ENCODE measurements at regions not wholly inside any gene's neighbourhood (a gene's known extent, or its start where the extent isn't known, plus 50 kb on each side); places are given as distances from the start of the nearest gene placed in this dataset.

GRCh38 chrX:109830704-109831206 lies 97.7 kb upstream of the ACSL4 start:
- H3K27ac Mint-ChIP-seq: no peak overlapping the region
- H3K9me3 Mint-ChIP-seq: no peaks in the 10 kb centered on the region
- CTCF ChIA-PET: no interaction called here
- H3K36me3 Mint-ChIP-seq: no peaks in the 10 kb centered on the region
- H3K27me3 Mint-ChIP-seq: no peaks in the 10 kb centered on the region
- H3K4me1 Mint-ChIP-seq: no peaks in the 10 kb centered on the region
- no peak overlapping the region for H3K4me3 Mint-ChIP-seq
- no peak for DNase-seq

DNA sequence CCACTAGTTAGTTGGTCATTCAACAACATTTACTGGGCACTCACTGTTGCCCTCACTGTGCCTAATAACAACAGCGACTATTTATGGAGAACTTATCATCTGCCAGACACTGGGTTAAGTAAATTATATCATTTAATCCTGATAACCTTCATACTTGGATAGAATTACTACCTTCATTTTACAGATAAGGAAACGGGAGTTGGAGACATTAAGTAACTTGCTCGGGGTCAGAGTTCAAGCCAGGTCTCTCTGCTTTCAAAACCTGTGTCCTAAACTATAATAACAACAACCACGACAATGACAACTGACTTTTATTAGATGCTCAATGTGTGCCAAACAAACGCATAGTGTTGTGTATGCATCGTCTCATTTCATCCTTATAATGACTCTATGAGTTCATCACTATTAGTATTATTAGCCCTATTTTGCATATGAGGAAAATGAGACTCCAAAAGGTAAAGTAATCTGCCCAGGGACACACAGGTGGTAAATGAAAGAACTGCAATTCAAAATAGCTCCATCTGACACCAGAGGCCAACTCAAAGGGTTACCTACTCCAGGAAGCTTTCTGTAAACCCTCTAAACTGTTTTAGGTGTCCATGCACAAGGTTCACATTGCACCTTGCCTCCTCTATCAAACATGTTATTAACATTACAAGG lies 98.4 kb upstream of the ACSL4 start:
- H3K27me3 Mint-ChIP-seq: no peaks in the 10 kb centered on the region
- CTCF ChIA-PET: no interaction called here
- no peak overlapping the region for H3K4me3 Mint-ChIP-seq
- no peaks in the 10 kb centered on the region for H3K36me3 Mint-ChIP-seq
- no peak overlapping the region for H3K27ac Mint-ChIP-seq
- no peak for DNase-seq
- no peaks in the 10 kb centered on the region for H3K4me1 Mint-ChIP-seq
- no peaks in the 10 kb centered on the region for H3K9me3 Mint-ChIP-seq

DNA sequence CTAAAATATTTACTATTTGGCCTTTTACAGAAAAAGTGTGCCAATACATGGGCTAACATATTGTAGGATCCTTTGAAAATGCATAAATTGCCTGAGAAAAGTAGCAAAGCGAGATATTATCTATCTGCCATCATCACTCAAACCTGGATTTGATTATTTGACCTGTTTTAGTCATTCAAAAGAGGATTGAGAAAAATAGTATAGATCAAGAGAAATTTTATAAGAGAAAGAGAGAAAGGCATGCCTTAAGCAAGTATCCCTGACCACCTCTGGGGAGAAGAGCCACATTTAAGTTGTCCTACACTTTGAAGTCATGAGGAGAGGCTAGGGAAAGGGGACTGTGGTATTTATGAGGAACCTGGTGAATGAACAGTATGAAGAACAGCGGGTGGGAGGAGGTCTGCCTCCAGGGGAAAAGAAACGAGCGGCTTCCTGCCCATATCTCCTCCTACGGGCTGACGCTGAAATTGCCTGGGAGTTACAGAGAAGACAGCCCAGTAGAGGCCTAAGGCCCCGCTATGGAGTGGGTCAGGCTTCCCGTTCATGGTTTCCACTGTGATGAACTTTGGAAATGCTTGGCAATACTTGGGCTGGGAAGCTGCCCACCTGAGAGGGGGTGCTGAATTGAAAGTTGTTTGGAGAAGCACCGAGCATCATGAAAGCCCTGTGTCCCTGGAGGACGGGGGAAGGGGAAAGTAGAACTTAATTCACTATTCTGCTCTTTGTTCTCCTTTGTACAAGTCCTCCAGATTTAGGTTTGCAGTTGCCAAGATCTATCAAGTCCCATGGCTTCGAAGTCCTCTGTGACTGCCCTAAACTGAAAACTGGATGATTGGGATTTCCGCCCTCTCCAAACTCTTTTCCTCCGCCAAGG lies 106.9 kb upstream of the ACSL4 start:
- H3K36me3 Mint-ChIP-seq: no peaks in the 10 kb centered on the region
- H3K4me3 Mint-ChIP-seq: no peak overlapping the region
- no peaks in the 10 kb centered on the region for H3K4me1 Mint-ChIP-seq
- CTCF ChIA-PET: interaction anchor here (0.9 to 1.2 kb wide), 2 partner anchors 17 to 127 kb away, joined by 3 read pairs; no protein-coding TSS in a partner anchor
- no peaks in the 10 kb centered on the region for H3K9me3 Mint-ChIP-seq
- no peak overlapping the region for H3K27ac Mint-ChIP-seq
- DNase-seq: no peak
- H3K27me3 Mint-ChIP-seq: no peaks in the 10 kb centered on the region

DNA sequence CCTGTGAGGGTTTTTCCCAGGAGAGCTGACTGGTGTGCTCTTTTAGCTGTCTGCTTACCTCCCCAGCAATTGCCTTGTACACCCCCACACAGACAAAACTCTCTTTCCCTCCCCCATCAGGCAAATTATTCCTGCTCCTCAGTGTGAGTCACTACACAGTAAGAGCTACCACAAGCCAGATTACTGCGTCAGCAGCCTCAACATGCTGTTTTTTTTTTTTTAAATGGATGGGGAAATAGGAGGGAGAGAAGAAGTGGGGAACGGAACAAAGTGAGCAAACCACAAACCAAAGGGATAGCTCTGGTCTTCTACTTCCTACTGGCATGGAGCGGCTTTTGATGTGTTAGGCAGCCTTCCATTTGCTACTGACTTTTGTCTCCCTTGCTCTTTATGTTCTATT lies 107.5 kb upstream of the ACSL4 start:
- H3K4me3 Mint-ChIP-seq: no peak overlapping the region
- DNase-seq: no peak
- H3K27ac Mint-ChIP-seq: no peak overlapping the region
- no peaks in the 10 kb centered on the region for H3K4me1 Mint-ChIP-seq
- H3K36me3 Mint-ChIP-seq: no peaks in the 10 kb centered on the region
- CTCF ChIA-PET: interaction anchor here (0.9 to 1.2 kb wide), 2 partner anchors 16 to 128 kb away, joined by 3 read pairs; no protein-coding TSS in a partner anchor
- H3K27me3 Mint-ChIP-seq: no peaks in the 10 kb centered on the region
- H3K9me3 Mint-ChIP-seq: no peaks in the 10 kb centered on the region

DNA sequence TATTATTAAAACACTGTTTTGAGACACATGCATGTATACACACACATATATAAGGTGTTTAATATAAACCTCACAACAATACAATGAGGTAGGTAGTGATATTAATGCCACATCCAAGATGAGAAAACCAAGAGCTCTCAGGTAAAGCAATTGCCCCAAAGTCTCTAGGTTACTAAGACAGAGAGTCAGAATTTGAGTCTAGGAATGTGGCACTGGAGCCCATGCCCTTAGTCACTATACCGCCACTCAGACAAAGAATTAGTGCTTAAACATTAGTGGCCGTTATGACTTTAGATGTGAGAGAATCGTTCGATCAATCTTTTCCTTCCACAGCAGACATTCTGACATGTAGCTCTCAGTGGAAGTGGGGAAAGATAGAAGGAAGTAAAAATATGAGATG lies 108.2 kb upstream of the ACSL4 start:
- Mint-ChIP-seq H3K4me1 (no peaks in the 10 kb centered on the region), H3K27ac (no peak overlapping the region), H3K27me3 (no peaks in the 10 kb centered on the region), H3K4me3 (no peak overlapping the region), H3K36me3 (no peaks in the 10 kb centered on the region), H3K9me3 (no peaks in the 10 kb centered on the region)
- CTCF ChIA-PET: interaction anchor here (1.2 kb wide), 1 partner anchor 16 kb away, joined by 4 read pairs; no protein-coding TSS in a partner anchor
- no peak for DNase-seq

DNA sequence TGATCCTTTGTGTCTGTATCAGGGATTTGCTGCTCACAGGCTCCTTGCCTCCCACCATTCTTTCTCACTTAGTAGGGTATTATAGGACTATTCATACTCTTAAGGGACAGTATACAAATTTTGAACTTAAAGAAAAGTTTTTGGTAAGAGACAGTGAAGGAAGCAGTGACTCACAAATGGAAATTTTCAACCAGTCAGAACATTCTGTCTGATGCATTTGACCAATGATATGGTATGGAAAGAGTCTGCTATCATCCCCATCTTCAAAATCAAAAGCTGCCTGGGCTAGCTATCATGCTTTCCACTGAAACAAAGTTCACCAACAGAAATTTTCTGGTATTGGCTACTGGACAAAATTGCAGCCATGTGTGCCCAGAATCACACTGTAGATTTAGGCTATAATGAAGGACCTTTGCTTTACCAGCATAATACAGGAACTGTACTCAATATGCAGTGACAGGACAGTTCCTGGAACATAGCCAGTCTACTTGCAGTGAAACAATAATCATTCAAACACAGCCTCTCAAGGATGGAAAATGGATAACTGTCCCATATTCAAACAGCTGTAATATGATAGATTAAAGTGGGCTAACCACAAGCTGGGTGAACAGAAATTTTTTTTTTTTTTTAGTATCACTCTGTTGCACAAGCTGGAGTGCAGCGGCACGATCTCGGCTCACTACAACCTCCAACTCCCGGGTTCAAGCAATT lies 109.0 kb upstream of the ACSL4 start:
- no peaks in the 10 kb centered on the region for H3K4me1 Mint-ChIP-seq
- CTCF ChIA-PET: interaction anchor here (1.2 to 1.6 kb wide), 2 partner anchors 15 to 129 kb away, joined by 4 to 7 read pairs; no protein-coding TSS in a partner anchor
- no peak overlapping the region for H3K4me3 Mint-ChIP-seq
- no peak overlapping the region for H3K27ac Mint-ChIP-seq
- no peak for DNase-seq
- no peaks in the 10 kb centered on the region for H3K36me3 Mint-ChIP-seq
- no peaks in the 10 kb centered on the region for H3K9me3 Mint-ChIP-seq
- no peaks in the 10 kb centered on the region for H3K27me3 Mint-ChIP-seq

DNA sequence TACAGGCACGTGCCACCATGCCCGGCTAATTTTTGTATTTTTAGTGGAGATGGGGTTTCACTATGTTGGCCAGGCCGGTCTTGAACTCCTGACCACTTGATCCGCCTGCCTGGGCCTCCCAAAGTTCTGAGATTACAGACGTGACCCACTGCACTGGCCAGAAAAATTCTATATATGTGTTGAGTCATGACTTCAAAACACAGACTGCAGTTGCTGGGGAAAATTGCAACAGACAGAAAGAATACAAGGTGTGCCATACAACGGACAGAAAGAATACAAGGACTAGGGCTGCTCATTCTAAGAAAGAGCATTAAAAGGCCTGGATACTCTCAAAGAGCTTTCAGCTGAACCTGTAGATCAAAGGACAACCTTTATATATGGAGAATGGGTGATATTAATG lies 109.6 kb upstream of the ACSL4 start:
- no peak overlapping the region for H3K4me3 Mint-ChIP-seq
- no peaks in the 10 kb centered on the region for H3K36me3 Mint-ChIP-seq
- H3K27me3 Mint-ChIP-seq: no peaks in the 10 kb centered on the region

DNA sequence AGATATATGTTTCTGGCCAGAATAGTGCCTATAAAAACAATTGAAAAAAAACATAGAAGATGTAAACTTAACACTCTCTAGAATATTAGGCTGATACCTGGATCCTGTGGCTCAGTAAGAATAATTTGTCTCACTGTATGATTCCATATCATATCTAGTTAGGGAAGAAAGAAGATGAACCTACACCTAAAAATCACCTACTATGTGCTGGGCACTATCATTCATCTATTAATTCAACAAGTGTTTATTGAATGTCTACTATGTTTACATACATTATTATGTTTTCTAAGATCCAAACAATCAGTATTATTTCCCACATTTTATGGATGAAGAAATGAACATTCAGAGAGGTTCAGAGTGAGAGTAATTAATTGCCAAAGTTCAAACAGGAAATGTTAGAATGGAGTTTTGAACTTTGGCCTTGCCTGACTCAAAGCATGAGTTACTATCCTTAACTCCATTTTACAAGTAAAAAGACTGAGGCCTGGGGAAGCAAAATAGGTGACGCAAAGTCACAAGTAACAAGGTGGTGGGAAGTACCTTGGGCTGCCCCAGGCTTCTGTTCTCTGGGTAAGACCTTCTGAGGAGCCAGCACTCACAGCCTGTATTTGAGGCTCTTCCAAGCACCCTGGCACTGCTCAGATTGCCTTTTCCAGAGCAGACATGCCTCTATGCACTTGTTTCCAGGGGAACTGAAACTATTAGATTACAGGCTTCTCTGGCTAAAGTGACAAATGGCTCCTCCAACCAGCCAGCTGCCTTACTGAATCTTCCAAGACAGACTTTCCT lies 111.1 kb upstream of the ACSL4 start:
- H3K4me3 Mint-ChIP-seq: no peak overlapping the region
- CTCF ChIA-PET: interaction anchor here (1.1 to 1.3 kb wide), 2 partner anchors 10 to 13 kb away, joined by 3 to 6 read pairs; no protein-coding TSS in a partner anchor

More for the DNA sequence above, 109.6 kb upstream of the ACSL4 start:
- Mint-ChIP-seq H3K4me1 (no peaks in the 10 kb centered on the region), H3K9me3 (no peaks in the 10 kb centered on the region), H3K27ac (no peak overlapping the region)
- CTCF ChIA-PET: interaction anchor here (1.1 to 1.6 kb wide), 4 partner anchors 12 to 129 kb away, joined by 3 to 7 read pairs (median 5); no protein-coding TSS in a partner anchor
- no peak for DNase-seq

GRCh38 chrX:109844986-109845385 lies 111.9 kb upstream of the ACSL4 start:
- CTCF ChIA-PET: no interaction called here
- no peak overlapping the region for H3K4me3 Mint-ChIP-seq
- H3K27ac Mint-ChIP-seq: no peak overlapping the region

More for the DNA sequence above, 111.1 kb upstream of the ACSL4 start:
- Mint-ChIP-seq H3K4me1 (peaks cover 4% of the 10 kb centered on the region), H3K27me3 (no peaks in the 10 kb centered on the region), H3K9me3 (no peaks in the 10 kb centered on the region), H3K36me3 (no peaks in the 10 kb centered on the region), H3K27ac (no peak overlapping the region)
- no peak for DNase-seq

GRCh38 chrX:109845996-109846395 lies 112.9 kb upstream of the ACSL4 start:
- CTCF ChIA-PET: no interaction called here
- Mint-ChIP-seq H3K9me3 (no peaks in the 10 kb centered on the region), H3K4me1 (peaks cover 4% of the 10 kb centered on the region), H3K27me3 (no peaks in the 10 kb centered on the region), H3K4me3 (no peak overlapping the region), H3K27ac (no peak overlapping the region), H3K36me3 (no peaks in the 10 kb centered on the region)
- no peak for DNase-seq

More at GRCh38 chrX:109844986-109845385, 111.9 kb upstream of the ACSL4 start:
- Mint-ChIP-seq H3K9me3 (no peaks in the 10 kb centered on the region), H3K27me3 (no peaks in the 10 kb centered on the region), H3K4me1 (peaks cover 4% of the 10 kb centered on the region), H3K36me3 (no peaks in the 10 kb centered on the region)
- no peak for DNase-seq

GRCh38 chrX:109847257-109848187 lies 114.5 kb upstream of the ACSL4 start:
- Mint-ChIP-seq H3K4me1 (peaks cover 4% of the 10 kb centered on the region), H3K4me3 (no peak overlapping the region), H3K27ac (no peak overlapping the region), H3K9me3 (no peaks in the 10 kb centered on the region), H3K27me3 (no peaks in the 10 kb centered on the region), H3K36me3 (no peaks in the 10 kb centered on the region)
- CTCF ChIA-PET: interaction anchor here (0.6 to 1.5 kb wide), 2 partner anchors 9 to 362 kb away, joined by 3 read pairs; no protein-coding TSS in a partner anchor
- no peak for DNase-seq

- peaks cover 4% of the 10 kb centered on the region for H3K4me1 Mint-ChIP-seq
- CTCF ChIA-PET: interaction anchor here (0.9 to 1.5 kb wide), 2 partner anchors 136 to 363 kb away, joined by 3 read pairs; no protein-coding TSS in a partner anchor
Observed at GRCh38 chrX:109848461-109849050, 115.5 kb upstream of the ACSL4 start.

More at GRCh38 chrX:109848461-109849050, 115.5 kb upstream of the ACSL4 start:
- no peaks in the 10 kb centered on the region for H3K36me3 Mint-ChIP-seq
- peaks cover under 1% of the 10 kb centered on the region for H3K27me3 Mint-ChIP-seq
- no peak overlapping the region for H3K4me3 Mint-ChIP-seq
- no peak overlapping the region for H3K27ac Mint-ChIP-seq
- no peaks in the 10 kb centered on the region for H3K9me3 Mint-ChIP-seq
- no peak for DNase-seq

Data from activated naive CD4-positive, alpha-beta T cell treated with anti-CD3 and anti-CD28 coated beads, Interleukin-2, amount 10 ng/mL, durations not matched to agents 7 days and 5 days (primary cell).